HUES48 (cell line): ENCODE measurements at regions not wholly inside any gene's neighbourhood (a gene's known extent, or its start where the extent isn't known, plus 50 kb on each side); places are given as distances from the start of the nearest gene placed in this dataset.
"Not testable (repeated sequence)": the region's sequence is repeated elsewhere in the genome, so short reads cannot be mapped to it uniquely, and the experiment has no call there.

Source experiments
- H3K27ac ChIP-seq: one replicate; pipeline ENCODE4 v1.7.0; 2013; ENCODE audit warnings: low read depth, low read length, inconsistent platforms
- H3K27me3 ChIP-seq: 2 replicates; pipeline ENCODE4 v1.6.1; 2013; ENCODE audit warnings: mild to moderate bottlenecking, low read length; ENCODE audit not compliant: control insufficient read depth, insufficient read depth
- H3K36me3 ChIP-seq: 2 replicates; pipeline ENCODE4 v1.6.1; 2013; ENCODE audit warnings: low read length; ENCODE audit not compliant: control insufficient read depth, insufficient read depth
- H3K4me1 ChIP-seq: 2 replicates; pipeline ENCODE4 v1.6.1; 2013; ENCODE audit warnings: mild to moderate bottlenecking, low read length; ENCODE audit not compliant: control insufficient read depth, insufficient read depth
- H3K4me3 ChIP-seq: 2 replicates; pipeline ENCODE4 v1.5.1; 2013; ENCODE audit warnings: mild to moderate bottlenecking, low read depth, low read length
- H3K9ac ChIP-seq: 2 replicates; pipeline ENCODE4 v1.6.1; 2013; ENCODE audit warnings: mild to moderate bottlenecking, low read depth, low read length, moderate library complexity
- H3K9me3 ChIP-seq: 2 replicates; pipeline ENCODE4 v1.6.1; 2013; ENCODE audit warnings: low read length; ENCODE audit not compliant: control insufficient read depth, insufficient read depth

GRCh38 chr2:34176693-34177092, 577.6 kb upstream of the FAM98A start:
- Histone ChIP-seq H3K4me1 (no peaks in the 10 kb centered on the region), H3K4me3 (no peak overlapping the region), H3K27me3 (no peaks in the 10 kb centered on the region), H3K9me3 (no peaks in the 10 kb centered on the region), H3K9ac (no peak overlapping the region), H3K27ac (no peak overlapping the region), H3K36me3 (no peaks in the 10 kb centered on the region)

DNA sequence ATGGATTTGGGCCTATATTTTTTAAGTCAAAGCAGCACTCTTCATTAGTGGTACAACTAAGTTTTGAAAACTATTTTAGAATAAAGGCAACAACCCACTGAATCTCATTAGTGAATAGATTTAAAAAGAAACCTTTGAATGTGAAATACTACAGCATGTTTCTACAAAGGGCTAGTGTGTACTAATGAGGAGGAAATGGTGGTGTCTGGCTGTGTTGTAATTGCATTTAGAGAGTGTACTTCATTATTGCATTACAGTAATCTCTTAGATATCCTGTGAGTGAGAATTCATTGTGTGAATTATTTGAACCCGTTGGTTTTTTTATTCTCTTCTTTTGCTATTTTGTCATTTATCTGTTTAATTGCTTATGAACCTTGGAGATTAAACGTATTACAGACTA, 575.4 kb upstream of the FAM98A start:
- no peak overlapping the region for H3K9ac ChIP-seq
- no peaks in the 10 kb centered on the region for H3K4me1 ChIP-seq
- no peak overlapping the region for H3K4me3 ChIP-seq
- no peak overlapping the region for H3K27ac ChIP-seq
- H3K36me3 ChIP-seq, result no peaks in the 10 kb centered on the region
- no peaks in the 10 kb centered on the region for H3K27me3 ChIP-seq
- peaks cover 4% of the 10 kb centered on the region; the same call in 1 of the 2 replicates for H3K9me3 ChIP-seq

DNA sequence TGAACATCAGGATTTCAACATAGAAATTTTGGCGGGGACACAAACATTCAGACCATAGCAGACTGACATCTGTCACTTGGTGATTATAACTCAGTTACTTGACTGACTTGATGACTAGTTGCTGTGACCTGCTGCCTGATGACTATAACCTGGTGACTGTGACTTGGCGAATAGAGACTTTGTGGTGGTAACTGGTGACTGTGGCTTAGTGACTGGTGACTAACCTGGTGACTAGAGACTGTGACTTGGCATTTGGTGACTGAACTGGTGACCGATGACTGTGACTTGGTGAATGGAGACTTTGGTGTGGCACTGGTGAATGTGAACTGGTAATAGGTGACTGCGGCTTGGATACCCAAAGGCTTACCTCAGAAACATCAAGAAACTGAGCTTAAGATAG, 563.1 kb upstream of the FAM98A start:
- Histone ChIP-seq H3K9ac (no peak overlapping the region), H3K27ac (no peak overlapping the region), H3K4me3 (no peak overlapping the region), H3K4me1 (no peaks in the 10 kb centered on the region), H3K27me3 (no peaks in the 10 kb centered on the region), H3K36me3 (no peaks in the 10 kb centered on the region), H3K9me3 (no peaks in the 10 kb centered on the region)

DNA sequence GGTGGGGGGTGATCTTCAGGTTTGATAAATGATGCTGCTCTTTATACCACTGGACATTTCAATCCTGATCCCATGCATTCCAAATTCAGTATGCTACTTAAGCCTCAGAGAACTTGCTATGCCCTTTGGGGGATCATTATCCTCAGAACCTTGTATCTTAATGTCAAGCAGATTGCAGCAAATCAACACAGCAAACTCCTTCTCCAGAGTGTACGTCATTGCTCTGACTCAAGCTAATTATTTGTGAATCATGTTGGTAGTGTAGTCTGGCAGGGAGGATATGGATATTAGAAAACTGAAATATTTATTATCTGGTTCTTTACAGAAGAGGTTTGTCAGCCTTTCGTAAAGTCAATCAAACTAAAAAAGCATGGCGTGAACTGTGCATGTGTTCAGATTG, 562.5 kb upstream of the FAM98A start:
- H3K4me1 ChIP-seq, result no peaks in the 10 kb centered on the region
- H3K27ac ChIP-seq, result no peak overlapping the region
- H3K9me3 ChIP-seq, result no peaks in the 10 kb centered on the region
- H3K9ac ChIP-seq, result no peak overlapping the region
- H3K36me3 ChIP-seq, result no peaks in the 10 kb centered on the region
- H3K27me3 ChIP-seq, result no peaks in the 10 kb centered on the region
- no peak overlapping the region for H3K4me3 ChIP-seq

DNA sequence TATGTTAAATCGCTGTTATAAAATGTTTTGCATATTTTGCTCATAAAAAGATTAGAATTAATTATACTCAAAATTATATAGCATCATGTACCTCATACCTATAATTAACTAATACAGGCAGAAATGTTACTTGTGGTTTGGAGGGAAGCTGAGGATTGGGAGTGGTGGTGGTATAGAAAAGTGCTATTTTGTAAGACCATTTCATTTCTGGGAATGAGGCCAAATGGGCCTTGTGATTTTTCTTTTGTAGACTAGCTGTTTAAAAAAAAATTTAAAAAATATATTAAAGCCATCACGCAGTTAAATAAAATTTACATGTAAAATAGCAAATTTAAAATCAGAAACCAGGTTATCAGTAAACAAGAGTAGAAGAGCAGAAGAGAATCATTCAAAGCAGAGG, 560.8 kb upstream of the FAM98A start:
- Histone ChIP-seq H3K9ac (no peak overlapping the region), H3K36me3 (no peaks in the 10 kb centered on the region), H3K9me3 (no peaks in the 10 kb centered on the region)

GRCh38 chr2:34153484-34153883, 554.4 kb upstream of the FAM98A start:
- Histone ChIP-seq H3K4me1 (no peaks in the 10 kb centered on the region), H3K36me3 (no peaks in the 10 kb centered on the region), H3K27ac (no peak overlapping the region), H3K9me3 (no peaks in the 10 kb centered on the region), H3K9ac (no peak overlapping the region), H3K27me3 (no peaks in the 10 kb centered on the region), H3K4me3 (no peak overlapping the region)

More for the DNA sequence above, 560.8 kb upstream of the FAM98A start:
- no peak overlapping the region for H3K27ac ChIP-seq
- H3K4me3 ChIP-seq, result no peak overlapping the region
- no peaks in the 10 kb centered on the region for H3K27me3 ChIP-seq
- H3K4me1 ChIP-seq, result no peaks in the 10 kb centered on the region

DNA sequence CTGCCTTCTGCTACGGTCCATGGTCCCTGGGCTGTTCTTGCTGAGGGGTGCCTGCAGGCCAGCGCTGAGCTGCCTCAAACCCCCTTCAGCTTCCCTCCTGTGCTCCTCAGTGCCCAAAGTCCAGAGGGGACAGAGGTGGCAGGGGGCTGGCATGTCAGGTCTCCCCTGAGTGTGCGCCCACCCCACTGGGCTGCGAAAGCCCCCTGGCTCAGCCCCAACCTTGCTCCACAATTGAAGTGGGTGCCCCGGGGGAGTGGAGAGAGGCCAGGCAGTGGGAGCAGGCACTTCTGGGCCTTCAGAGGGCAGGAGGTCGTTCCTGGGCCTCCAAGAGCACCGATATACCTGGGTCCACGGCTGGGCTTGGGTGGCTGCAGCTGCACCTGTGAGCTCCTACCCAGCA, 548.7 kb upstream of the FAM98A start:
- Histone ChIP-seq H3K4me1 (no peaks in the 10 kb centered on the region), H3K9ac (no peak overlapping the region), H3K36me3 (no peaks in the 10 kb centered on the region), H3K27ac (no peak overlapping the region), H3K9me3 (peaks cover 28% of the 10 kb centered on the region), H3K27me3 (no peaks in the 10 kb centered on the region), H3K4me3 (no peak overlapping the region)

DNA sequence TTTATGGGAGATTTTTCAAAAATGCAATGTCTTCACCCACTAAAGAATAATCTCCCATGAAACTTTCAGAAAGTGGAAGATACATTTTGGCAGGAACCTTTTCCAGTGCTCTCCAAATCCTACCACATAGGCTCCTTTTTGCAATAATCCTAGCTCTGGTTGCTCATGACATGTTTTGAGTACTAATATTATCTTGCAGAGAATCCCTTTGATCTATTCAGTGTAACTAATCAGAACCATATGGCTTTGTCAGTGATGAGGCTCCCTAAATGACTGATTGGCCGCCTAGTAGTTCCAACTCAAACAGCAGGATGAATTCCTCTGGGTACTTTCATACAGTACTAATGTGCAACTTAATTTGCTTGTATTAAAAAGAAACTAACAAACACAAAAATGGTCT, 544.0 kb upstream of the FAM98A start:
- Histone ChIP-seq H3K27ac (no peak overlapping the region), H3K9me3 (peaks cover 29% of the 10 kb centered on the region), H3K4me3 (no peak overlapping the region), H3K4me1 (no peaks in the 10 kb centered on the region), H3K27me3 (no peaks in the 10 kb centered on the region), H3K9ac (no peak overlapping the region), H3K36me3 (no peaks in the 10 kb centered on the region)

DNA sequence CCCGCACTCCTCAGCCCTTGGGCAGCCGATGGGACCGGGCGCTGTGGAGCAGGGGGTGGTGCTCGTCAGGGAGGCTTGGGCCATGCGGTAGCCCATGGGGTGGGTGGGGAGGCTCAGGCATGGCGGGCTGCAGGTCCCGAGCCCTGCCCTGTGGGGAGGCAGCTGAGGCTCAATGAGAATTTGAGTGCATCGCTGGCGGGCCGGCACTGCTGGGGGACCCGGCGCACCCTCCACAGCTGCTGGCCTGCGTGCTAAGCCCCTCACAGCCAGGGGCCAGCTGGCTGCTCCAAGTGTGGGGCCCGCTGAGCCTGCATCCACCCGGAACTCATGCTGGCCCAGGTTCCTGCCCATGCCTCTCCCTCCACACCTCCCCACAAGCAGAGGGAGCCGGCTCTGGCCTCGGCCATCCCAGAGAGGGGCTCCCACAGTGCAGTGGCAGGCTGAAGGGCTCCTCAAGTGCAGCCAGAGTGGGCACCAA, 543.5 kb upstream of the FAM98A start:
- H3K9ac ChIP-seq, H3K27me3 ChIP-seq, H3K36me3 ChIP-seq, H3K4me3 ChIP-seq, H3K4me1 ChIP-seq, H3K27ac ChIP-seq: not testable (repeated sequence)
- peaks cover 28% of the 10 kb centered on the region for H3K9me3 ChIP-seq

GRCh38 chr2:34133065-34133464, 534.0 kb upstream of the FAM98A start:
- not testable (repeated sequence) for H3K36me3 ChIP-seq, H3K9ac ChIP-seq, H3K27me3 ChIP-seq, H3K4me3 ChIP-seq, H3K4me1 ChIP-seq, H3K27ac ChIP-seq
- H3K9me3 ChIP-seq, result peaks cover 10% of the 10 kb centered on the region; the same call in 1 of the 2 replicates

DNA sequence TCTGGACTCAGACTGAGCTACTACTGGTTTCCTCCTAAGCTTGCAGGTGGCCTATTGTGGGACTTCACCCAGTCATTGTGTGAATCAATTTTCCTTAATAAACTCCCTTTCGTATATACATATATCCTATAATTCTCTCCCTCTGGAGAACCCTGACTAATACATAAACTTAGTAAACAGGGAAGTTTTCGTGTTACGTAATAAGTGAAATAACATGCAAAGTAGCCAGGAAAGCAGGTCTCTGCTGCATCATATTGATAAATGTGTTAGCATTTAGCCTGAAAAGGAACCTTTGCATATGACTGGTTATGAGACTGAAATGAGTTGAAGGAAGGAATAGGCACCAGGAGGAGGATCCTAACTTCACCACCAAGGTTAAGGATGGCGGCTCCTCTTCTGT, 527.2 kb upstream of the FAM98A start:
- Histone ChIP-seq H3K4me1 (no peaks in the 10 kb centered on the region), H3K9me3 (no peaks in the 10 kb centered on the region), H3K27me3 (no peaks in the 10 kb centered on the region), H3K4me3 (no peak overlapping the region), H3K36me3 (no peaks in the 10 kb centered on the region), H3K27ac (no peak overlapping the region), H3K9ac (no peak overlapping the region)
